ENCODE measurements at regions not wholly inside any gene's neighbourhood (a gene's known extent, or its start where the extent isn't known, plus 50 kb on each side); places are given as distances from the start of the nearest gene placed in this dataset.
A peak's percentile ranks its signal among the peaks of the same experiment; 100 is the strongest.

DNA sequence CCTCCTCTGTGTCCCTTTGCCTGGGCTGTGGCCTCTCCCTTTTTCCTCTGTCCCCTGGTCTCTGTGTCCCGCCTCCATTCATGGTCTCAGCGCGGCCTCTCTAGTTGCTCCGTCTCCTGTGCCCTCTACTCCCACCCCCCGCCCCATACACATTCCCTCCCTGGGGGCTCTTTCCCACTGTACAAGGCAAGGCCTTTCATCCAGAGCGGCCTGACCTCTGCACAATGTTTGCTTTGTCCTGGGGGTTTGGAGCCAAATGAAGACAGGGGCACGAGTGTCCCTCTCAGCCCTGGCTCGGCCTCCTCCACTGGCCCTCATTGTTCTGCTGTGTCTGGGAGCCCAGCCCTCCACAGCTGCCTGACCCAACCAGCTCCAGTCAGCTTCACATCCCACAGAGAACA is 678.6 kb downstream of the BCL11B start:
- H3K27ac ChIP-seq (ENCODE audit: low read depth, low read length), result peak overlapping the region; percentile 76
- TF ChIP-seq CTCF (conservative IDR thresholded peaks at IDR 0.05), result no peak
- no peaks in the 10 kb centered on the region for H3K4me1 Mint-ChIP-seq
- H3K36me3 Mint-ChIP-seq (ENCODE audit: low read depth), result no peaks in the 10 kb centered on the region
- no peaks in the 10 kb centered on the region for H3K27me3 Mint-ChIP-seq (ENCODE audit: insufficient read depth)
- H3K4me3 ChIP-seq (ENCODE audit: low read length), result no peak overlapping the region
- no peaks in the 10 kb centered on the region for H3K4me1 ChIP-seq (ENCODE audit: control insufficient read depth, insufficient read depth, low read length)
- no peak overlapping the region for H3K4me3 Mint-ChIP-seq
- no peaks in the 10 kb centered on the region for H3K36me3 ChIP-seq (ENCODE audit: control insufficient read depth, insufficient read depth, low read length)
- no peak overlapping the region for H3K27ac Mint-ChIP-seq
- no peaks in the 10 kb centered on the region for H3K27me3 ChIP-seq (ENCODE audit: control insufficient read depth, insufficient read depth, low read length, poor library complexity, severe bottlenecking)
- 35 to 90% methylated on average over 3 to 7 of the region's 8 CpGs for WGBS, 2 experiments (ENCODE audit: insufficient coverage in 1 of 2, insufficient read length in 1 of 2)
- H3K9me3 Mint-ChIP-seq, result peaks cover 21% of the 10 kb centered on the region
- no peak overlapping the region for H3K9ac ChIP-seq (ENCODE audit: extremely low read depth, low read length, poor library complexity, severe bottlenecking)
- DNase-seq, result no peak
- H3K9me3 ChIP-seq (ENCODE audit: control insufficient read depth, low read length), result no peaks in the 10 kb centered on the region

DNA sequence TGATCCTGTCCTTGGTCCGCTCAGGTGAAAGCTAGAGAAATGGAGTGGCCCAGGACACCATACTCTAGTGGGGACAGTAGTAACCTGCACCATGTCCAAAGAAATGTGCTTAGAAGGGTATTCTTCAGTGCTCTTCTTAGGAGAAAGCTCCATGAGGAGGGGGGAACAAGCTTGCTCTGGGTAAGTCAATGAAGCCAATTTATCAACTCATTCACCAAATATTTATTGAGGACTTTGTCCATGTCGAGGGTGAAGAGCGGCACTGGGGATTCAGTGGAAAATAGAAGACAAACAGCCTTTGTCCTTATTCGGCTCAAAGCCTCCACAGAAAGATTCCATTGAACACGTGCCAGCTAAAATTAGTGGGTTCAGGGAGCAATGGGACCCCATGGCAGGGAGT is 677.8 kb downstream of the BCL11B start:
- Histone ChIP-seq H3K4me3 (ENCODE audit: low read length) (no peak overlapping the region), H3K4me1 (ENCODE audit: control insufficient read depth, insufficient read depth, low read length) (no peaks in the 10 kb centered on the region), H3K9ac (ENCODE audit: extremely low read depth, low read length, poor library complexity, severe bottlenecking) (no peak overlapping the region), H3K9me3 (ENCODE audit: control insufficient read depth, low read length) (no peaks in the 10 kb centered on the region), H3K27me3 (ENCODE audit: control insufficient read depth, insufficient read depth, low read length, poor library complexity, severe bottlenecking) (no peaks in the 10 kb centered on the region), H3K36me3 (ENCODE audit: control insufficient read depth, insufficient read depth, low read length) (no peaks in the 10 kb centered on the region), H3K27ac (ENCODE audit: low read depth, low read length) (peak overlapping the region; percentile 76)
- Mint-ChIP-seq H3K4me3 (no peak overlapping the region), H3K27ac (no peak overlapping the region), H3K9me3 (peaks cover 21% of the 10 kb centered on the region), H3K27me3 (ENCODE audit: insufficient read depth) (no peaks in the 10 kb centered on the region), H3K36me3 (ENCODE audit: low read depth) (no peaks in the 10 kb centered on the region), H3K4me1 (no peaks in the 10 kb centered on the region)
- no peak for TF ChIP-seq CTCF (conservative IDR thresholded peaks at IDR 0.05)
- 90 to 94% methylated on average over 4 to 5 of the region's 5 CpGs for WGBS, 2 experiments (ENCODE audit: insufficient coverage in 1 of 2, insufficient read length in 1 of 2)
- no peak for DNase-seq

DNA sequence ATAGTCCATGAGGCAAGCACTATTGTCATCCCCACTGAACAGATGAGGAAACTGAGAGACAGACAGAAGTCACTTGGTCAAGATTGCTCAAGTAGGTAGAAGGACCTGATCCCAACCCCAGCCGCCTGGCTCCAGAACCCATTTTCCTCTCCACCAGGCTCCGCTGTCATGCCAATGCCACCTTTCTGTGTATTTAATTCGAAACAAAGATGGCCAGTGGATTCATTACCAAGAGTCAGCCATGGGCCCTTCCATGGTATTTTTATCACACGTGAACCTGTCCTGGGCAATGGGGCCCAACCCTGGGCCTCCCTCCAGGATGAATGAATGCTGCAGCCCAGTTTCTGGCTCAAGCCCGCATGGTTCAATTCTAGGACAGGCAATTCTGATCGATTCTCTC is 673.4 kb downstream of the BCL11B start:
- Histone ChIP-seq H3K9me3 (ENCODE audit: control insufficient read depth, low read length) (no peaks in the 10 kb centered on the region), H3K36me3 (ENCODE audit: control insufficient read depth, insufficient read depth, low read length) (no peaks in the 10 kb centered on the region), H3K4me3 (ENCODE audit: low read length) (no peak overlapping the region), H3K27me3 (ENCODE audit: control insufficient read depth, insufficient read depth, low read length, poor library complexity, severe bottlenecking) (no peaks in the 10 kb centered on the region), H3K9ac (ENCODE audit: extremely low read depth, low read length, poor library complexity, severe bottlenecking) (no peak overlapping the region), H3K4me1 (ENCODE audit: control insufficient read depth, insufficient read depth, low read length) (no peaks in the 10 kb centered on the region), H3K27ac (ENCODE audit: low read depth, low read length) (no peak overlapping the region)
- Mint-ChIP-seq H3K36me3 (ENCODE audit: low read depth) (no peaks in the 10 kb centered on the region), H3K27me3 (ENCODE audit: insufficient read depth) (no peaks in the 10 kb centered on the region), H3K27ac (no peak overlapping the region), H3K4me3 (no peak overlapping the region), H3K9me3 (peaks cover 21% of the 10 kb centered on the region), H3K4me1 (no peaks in the 10 kb centered on the region)
- DNase-seq, result no peak
- no peak for TF ChIP-seq CTCF (conservative IDR thresholded peaks at IDR 0.05)
- 93 to 100% methylated on average over 6 of the region's 6 CpGs for WGBS, 2 experiments (ENCODE audit: insufficient coverage in 1 of 2, insufficient read length in 1 of 2)

Data from endodermal cell (in vitro differentiated cells).